Prostate gland (tissue), 2 donors: ENCODE measurements at regions not wholly inside any gene's neighbourhood (a gene's known extent, or its start where the extent isn't known, plus 50 kb on each side); places are given as distances from the start of the nearest gene placed in this dataset.

ENCODE experiments used
- DNase-seq: peaks from one replicate; pipeline ENCODE4 v3.0.0-alpha.2; 2019; ENCODE audit warnings: low spot score
- H3K27ac ChIP-seq, 2 donors: fragments of 200-600 bp; sonication (generic); 2 replicates each; pipeline ENCODE4 v1.5.1; 2017 to 2019
- H3K27me3 ChIP-seq: fragments of 200-600 bp; sonication (generic); replicated peaks from 2 replicates; pipeline ENCODE4 v1.5.1; 2019; ENCODE audit not compliant: insufficient read depth
- H3K36me3 ChIP-seq, 2 donors: fragments of 200-600 bp; sonication (generic); 1 replicate in 1 of 2; 2 replicates in 1 of 2; pipeline versions ENCODE4 v1.5.1 to v1.8.1; 2017 to 2019
- H3K4me1 ChIP-seq: fragments of 200-600 bp; sonication (generic); replicated peaks from 2 replicates; pipeline ENCODE4 v1.5.1; 2019
- H3K4me3 ChIP-seq, 2 donors: fragments of 200-600 bp; sonication (generic); 2 replicates each; pipeline ENCODE4 v1.5.1; 2017 to 2019
- H3K9me3 ChIP-seq: fragments of 200-600 bp; sonication (generic); 2 replicates; pipeline ENCODE4 v1.5.1; 2017
- CTCF ChIP-seq, 4 experiments: fragments of 200-600 bp in 2 of 4; fragments of 450-650 bp in 2 of 4; sonication (generic) in 2 of 4; IDR thresholded peaks; 1 replicate in 3 of 4; 2 replicates in 1 of 4; pipeline ENCODE4 v1.5.1; 2016 to 2019; ENCODE audit warnings: antibody characterized with exemption in 4 of 4, mild to moderate bottlenecking in 2 of 4, moderate library complexity in 2 of 4
- POLR2A ChIP-seq: fragments of 450-650 bp; IDR thresholded peaks from one replicate; pipeline ENCODE4 v1.6.1; 2016; ENCODE audit warnings: antibody characterized with exemption, mild to moderate bottlenecking
- POLR2AphosphoS5 ChIP-seq: sonication (generic); formaldehyde crosslinking; IDR thresholded peaks from one replicate; pipeline ENCODE4 v1.6.1; 2017; ENCODE audit warnings: antibody characterized with exemption
- WGBS: methylation state at CpG from one replicate; pipeline ENCODE4 v1.1.5; 2018; 5-methylcytosine and 5-hydroxymethylcytosine counted together
- intact Hi-C: fragments of 100-400 bp; cut with DNase I; formaldehyde crosslinking; loops from one replicate; pipeline ENCODE4 v1.14.2; 2022

- 87% methylated on average over 1 of the region's 1 CpG for WGBS
- DNase-seq, result no peak
- Histone ChIP-seq H3K4me3 (no peak overlapping the region), H3K4me1 (no peaks in the 10 kb centered on the region), H3K27ac (no peak overlapping the region), H3K9me3 (no peaks in the 10 kb centered on the region), H3K36me3 (no peaks in the 10 kb centered on the region), H3K27me3 (no peaks in the 10 kb centered on the region)
- intact Hi-C loops, result no loop called here
- TF ChIP-seq POLR2AphosphoS5, result no peak
- no peak for TF ChIP-seq CTCF (IDR thresholded peaks at IDR 0.05)
- TF ChIP-seq POLR2A, result no peak
Measured at GRCh38 chr4:182048871-182049270, 194.3 kb upstream of the TENM3 start.

- no peak for DNase-seq
- 55% methylated on average over 6 of the region's 6 CpGs for WGBS
- Histone ChIP-seq H3K36me3 (no peaks in the 10 kb centered on the region), H3K27ac (no peak overlapping the region), H3K27me3 (peaks cover 2% of the 10 kb centered on the region), H3K9me3 (no peaks in the 10 kb centered on the region), H3K4me1 (no peaks in the 10 kb centered on the region), H3K4me3 (no peak overlapping the region)
- intact Hi-C loops, result no loop called here
- TF ChIP-seq POLR2AphosphoS5, result no peak
- no peak for TF ChIP-seq POLR2A
- no peak for TF ChIP-seq CTCF (IDR thresholded peaks at IDR 0.05)
Measured at GRCh38 chr4:182056866-182057265, 186.3 kb upstream of the TENM3 start.

GRCh38 chr4:182062458-182062857, 180.7 kb upstream of the TENM3 start:
- no peaks in the 10 kb centered on the region for H3K4me1 ChIP-seq
- WGBS, result 55% methylated on average over 3 of the region's 3 CpGs
- intact Hi-C loops, result no loop called here
- no peak overlapping the region for H3K27ac ChIP-seq
- no peak overlapping the region for H3K4me3 ChIP-seq
- DNase-seq, result no peak
- no peaks in the 10 kb centered on the region for H3K27me3 ChIP-seq
- no peak for TF ChIP-seq CTCF (IDR thresholded peaks at IDR 0.05)
- TF ChIP-seq POLR2A, result no peak
- TF ChIP-seq POLR2AphosphoS5, result no peak
- H3K36me3 ChIP-seq, result no peaks in the 10 kb centered on the region
- no peaks in the 10 kb centered on the region for H3K9me3 ChIP-seq

- Histone ChIP-seq H3K27me3 (no peaks in the 10 kb centered on the region), H3K4me1 (no peaks in the 10 kb centered on the region), H3K4me3 (no peak overlapping the region), H3K9me3 (no peaks in the 10 kb centered on the region), H3K36me3 (no peaks in the 10 kb centered on the region), H3K27ac (no peak overlapping the region)
- TF ChIP-seq CTCF (IDR thresholded peaks at IDR 0.05) (no peak), POLR2A (no peak), POLR2AphosphoS5 (no peak)
- intact Hi-C loops, result no loop called here
- no peak for DNase-seq
Measured at GRCh38 chr4:182062936-182063335, 180.3 kb upstream of the TENM3 start.

GRCh38 chr4:182063651-182064050, 179.6 kb upstream of the TENM3 start:
- DNase-seq, result no peak
- intact Hi-C loops, result no loop called here
- Histone ChIP-seq H3K27ac (no peak overlapping the region), H3K36me3 (no peaks in the 10 kb centered on the region), H3K4me3 (no peak overlapping the region), H3K4me1 (no peaks in the 10 kb centered on the region), H3K9me3 (no peaks in the 10 kb centered on the region), H3K27me3 (no peaks in the 10 kb centered on the region)
- 98% methylated on average over 2 of the region's 2 CpGs for WGBS
- TF ChIP-seq POLR2A (no peak), POLR2AphosphoS5 (no peak), CTCF (IDR thresholded peaks at IDR 0.05) (no peak)
